NCI-H1694 treated with DMSO at 0.1 percent for 48 hours (cell line): ENCODE measurements at regions not wholly inside any gene's neighbourhood (a gene's known extent, or its start where the extent isn't known, plus 50 kb on each side); places are given as distances from the start of the nearest gene placed in this dataset.
"Not testable (repeated sequence)": the region's sequence is repeated elsewhere in the genome, so short reads cannot be mapped to it uniquely, and the experiment has no call there.

Experiments used
- DNase-seq: peaks from one replicate; lab custom pipeline; 2025; lab: John Stamatoyannopoulos, UW

DNA sequence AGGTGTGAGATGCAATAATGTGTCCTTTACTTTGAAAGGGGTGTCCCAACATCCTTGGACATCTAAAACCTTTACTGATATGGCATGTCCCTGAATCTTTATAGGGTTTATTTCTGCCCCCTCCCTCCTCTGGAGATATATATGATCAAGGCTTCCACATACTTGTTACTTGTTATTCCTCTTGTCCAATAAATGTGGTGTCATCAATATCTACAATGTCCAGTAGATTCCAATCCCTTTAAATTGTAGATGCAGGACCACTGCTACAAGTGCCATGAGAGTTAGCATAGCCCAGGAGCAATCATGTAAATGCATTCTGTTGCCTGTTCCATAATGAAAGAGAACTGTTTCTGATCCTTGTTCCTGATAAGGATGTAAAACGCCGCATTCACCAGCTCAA is 479.7 kb upstream of the MEIS1 start:
- DNase-seq = no peak

DNA sequence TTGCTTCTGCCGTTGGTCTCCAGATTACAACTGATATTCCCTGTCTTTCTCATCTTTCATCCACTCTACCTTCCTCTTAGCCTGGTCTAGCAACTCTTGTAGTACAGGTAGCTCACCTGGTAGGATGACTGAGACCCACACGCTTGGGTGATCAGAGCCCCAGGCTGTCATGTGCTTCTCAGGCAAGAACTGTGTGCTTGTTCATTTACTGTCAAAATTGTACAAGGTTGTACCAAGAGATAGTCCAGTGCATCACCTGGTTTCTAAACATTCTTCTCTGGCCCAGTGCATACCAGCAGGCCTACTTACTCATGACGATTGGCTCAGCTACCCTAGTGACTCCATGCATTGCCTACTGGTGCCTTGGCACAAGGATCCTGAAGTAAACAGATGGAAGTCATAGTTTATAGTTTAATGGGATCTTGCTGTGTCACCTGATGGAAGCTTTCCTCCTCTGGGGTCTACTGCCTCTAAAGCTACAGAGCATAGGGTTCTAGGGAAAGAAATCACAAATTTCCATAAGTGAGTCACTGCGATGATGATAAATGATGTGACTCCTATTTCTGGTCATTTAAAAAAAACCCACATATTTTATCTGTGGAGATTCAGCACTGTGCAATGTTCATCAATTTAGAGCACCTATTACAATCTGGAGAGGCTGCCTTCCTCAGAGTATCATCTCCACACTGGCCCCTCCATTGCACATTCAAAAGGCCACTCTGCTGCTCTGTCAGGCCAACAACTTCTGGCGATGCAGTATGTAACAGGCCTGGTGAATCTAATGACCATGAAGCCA is 481.8 kb upstream of the MEIS1 start:
- DNase-seq = no peak

DNA sequence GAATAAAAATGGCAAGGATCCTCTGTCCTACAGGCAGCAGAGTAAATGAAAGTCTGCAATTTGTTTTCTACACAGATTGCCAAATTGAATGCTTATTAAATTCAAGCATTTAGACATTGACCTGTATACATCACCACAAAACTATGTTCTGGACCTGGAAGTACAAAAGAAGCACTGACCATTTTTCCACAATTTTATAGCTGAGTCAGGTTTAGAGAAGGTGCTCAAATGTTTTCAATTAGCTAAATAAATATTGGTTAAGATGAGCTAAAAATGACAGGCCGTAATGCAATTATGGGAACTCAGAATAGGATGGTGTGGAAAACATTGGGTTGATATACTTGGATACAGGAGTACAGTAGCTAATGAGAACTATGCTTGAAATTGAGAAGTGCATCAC is 490.7 kb upstream of the MEIS1 start:
- no peak for DNase-seq

DNA sequence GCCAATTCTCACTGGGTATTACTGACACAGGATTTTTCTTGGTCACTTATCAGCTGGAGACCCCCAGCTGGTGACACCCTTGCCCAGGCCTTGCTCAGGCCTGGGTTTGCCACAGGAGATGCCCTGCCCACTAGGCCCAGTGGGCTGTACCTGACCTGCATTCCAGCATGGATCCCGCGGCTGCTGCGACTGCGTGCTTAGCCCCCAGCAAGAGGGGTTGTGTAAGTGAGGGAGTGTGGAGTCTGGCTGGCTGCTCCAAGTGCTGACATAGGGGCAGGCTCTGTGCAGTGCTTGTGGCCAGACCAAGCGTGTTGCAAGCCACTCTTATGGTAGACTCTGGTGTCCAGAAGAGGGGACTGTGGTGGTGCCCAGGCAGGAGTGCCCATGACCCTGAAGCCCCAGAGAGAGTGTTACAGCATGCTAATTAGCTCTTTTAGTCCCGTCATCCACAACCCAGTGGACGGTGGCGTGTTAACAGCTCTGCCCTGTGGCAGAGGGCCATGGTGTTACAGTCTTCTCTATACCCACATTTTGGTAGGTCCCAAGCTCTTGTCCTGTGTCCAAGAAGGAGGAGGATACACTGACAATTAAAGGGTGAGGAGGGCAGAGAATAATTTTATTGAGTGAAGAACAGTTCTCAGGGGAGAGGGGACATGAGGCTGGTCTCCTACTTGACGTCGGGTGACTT is 491.7 kb upstream of the MEIS1 start:
- DNase-seq = no peak

DNA sequence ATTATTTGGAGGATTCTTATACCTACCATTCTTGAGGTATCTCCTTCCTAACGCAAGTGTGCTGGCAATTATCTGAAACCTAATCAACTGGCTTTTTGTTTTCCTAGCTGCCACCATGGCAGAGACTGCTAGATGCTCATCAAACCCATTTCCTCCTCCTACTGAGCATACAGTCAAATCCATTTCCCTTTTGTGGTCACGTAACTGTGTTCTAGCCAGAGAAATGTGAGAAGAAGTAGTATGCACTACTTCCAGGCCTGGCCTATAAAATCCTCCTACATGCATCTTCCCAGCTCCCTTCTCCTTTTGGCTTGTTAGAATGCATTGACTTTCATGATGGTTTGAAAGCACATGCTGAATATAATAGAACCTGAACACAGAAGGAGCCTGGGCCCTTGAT is 494.1 kb upstream of the MEIS1 start:
- DNase-seq = no peak

DNA sequence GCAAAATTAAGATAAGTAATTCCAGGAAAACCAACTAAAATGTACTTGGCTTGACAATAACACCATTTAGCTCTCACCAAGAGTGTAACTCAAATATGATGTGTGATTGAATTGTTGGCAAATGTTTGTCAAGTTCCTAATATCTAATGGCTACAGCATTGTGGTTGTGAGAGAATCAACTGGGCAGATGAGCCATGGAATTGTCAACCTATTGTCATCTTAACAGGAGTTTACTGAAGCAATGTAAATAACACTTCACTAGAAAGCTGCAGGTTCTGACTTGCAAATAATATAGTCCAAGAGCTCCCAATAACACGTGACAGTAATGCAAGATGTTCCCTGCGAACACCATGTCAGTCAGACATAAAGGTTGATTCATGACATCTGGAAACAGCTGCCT is 495.2 kb upstream of the MEIS1 start:
- no peak for DNase-seq

DNA sequence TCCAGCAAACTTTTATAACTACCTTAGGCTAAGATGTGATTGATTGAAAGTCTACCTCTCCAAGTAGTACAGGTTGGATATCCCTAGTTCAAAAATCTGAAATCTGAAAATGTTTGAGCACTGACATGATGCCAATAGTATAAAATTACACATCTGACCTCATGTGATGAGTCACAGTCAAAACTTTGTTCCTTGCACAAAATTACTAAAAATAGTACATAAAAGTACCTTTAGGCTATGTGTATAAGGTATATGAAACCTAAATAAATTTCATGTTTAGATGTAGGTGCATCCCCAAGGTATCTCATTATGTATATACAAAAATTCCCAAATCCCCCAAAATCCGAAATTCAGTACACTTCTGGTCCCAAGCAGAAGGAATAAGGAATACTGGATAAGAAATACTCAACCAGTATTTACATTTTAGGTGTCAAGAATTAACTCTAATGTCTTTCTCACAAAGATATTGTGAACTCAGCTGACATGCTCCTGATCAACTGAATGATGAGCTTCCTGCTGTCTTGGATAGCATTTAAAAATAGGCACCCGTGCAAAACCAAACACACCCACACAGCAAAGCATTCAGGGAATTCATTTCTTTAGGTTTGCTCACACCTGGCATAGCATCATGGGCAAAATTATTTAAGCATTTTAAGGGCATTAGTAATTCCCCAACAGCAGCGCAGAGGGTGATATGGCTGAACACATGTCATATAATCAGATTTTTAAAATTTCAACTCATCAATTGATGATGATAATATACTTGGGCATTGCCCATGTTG is 497.4 kb upstream of the MEIS1 start:
- no peak for DNase-seq

DNA sequence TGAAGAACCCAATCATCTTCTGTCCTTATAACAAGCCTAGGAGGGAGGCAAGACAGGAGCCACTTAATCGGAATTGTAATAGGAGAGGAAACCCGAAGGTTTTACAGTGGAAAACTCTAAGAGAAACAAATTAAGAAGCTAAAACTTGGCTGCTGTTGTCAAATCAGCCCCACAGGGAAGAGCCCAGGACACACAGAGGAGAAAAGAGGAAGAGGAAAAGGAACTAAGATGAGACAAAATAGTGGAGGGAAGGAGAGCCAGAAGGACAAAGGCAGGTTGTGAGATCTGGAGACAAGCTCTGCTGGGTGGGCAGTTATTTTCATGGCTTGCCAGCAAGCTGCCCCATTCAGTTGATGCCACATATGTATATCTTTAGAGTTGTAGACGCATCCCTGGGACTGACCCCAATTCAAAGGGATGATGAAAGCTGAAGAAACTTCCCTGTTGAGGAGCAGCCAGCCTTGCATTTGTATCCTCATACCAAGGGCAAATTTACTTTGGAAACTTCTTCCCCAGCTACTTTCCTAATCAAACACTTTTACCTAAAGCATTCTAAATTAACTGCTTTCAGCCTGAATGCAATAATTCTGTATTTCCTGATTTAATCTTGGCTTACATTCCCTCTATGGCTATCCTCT is 499.8 kb upstream of the MEIS1 start:
- DNase-seq = no peak

DNA sequence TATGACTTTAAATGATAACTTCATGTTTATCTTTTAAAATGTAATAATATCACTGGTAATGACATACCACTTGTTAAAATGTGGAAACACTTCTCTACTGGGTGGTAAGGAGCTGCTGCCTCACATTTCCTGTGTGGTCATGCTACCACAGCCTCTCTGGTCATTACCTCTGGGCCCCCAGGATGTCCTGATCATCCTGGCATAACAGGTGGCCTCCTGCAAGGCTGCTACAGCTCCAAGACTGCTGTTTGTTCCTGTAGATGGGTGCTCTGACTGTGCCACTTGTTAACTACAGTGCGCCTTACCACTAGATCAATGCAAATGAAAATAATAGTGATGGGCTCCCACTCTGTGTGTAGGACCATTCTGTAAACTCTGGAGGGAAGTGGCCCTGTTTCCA is 500.2 kb upstream of the SPRED2 start:
- no peak for DNase-seq

DNA sequence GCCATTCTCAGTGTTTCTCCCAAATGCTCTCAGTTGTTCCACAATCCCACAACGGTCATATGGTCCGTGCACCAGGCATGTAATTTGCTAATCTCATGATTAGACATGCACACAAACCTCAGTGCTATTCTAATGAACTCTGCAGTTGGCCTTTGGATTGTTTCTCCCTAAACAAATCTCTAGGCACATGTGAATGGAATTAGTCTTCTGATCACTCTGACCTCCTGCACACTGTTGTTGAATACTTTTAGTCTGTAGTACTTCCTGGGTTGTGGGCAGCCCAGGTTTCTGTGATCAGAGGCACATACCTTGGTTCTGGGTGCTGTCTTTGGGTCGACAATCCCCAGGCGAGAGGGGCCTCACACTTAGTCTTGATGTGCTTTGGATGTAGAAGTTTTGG is 498.7 kb upstream of the SPRED2 start:
- no peak for DNase-seq

DNA sequence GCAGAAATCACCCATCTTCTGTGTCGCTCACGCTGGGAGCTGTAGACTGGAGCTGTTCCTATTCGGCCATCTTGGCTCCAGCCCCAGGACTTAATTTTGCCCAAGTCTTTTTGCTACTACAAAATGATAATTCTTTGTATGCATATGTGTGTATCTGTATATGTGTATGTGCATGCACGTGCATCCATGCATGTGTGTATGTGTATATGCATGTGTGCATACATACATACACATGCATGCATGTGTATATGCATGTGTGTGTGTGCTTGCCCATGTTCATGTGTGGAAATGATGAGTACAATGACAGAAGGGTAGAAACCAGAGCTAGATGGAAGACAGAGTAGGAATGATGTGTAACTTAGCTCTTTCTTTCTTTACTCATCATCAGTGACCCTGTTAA is 497.9 kb upstream of the SPRED2 start:
- DNase-seq = no peak

DNA sequence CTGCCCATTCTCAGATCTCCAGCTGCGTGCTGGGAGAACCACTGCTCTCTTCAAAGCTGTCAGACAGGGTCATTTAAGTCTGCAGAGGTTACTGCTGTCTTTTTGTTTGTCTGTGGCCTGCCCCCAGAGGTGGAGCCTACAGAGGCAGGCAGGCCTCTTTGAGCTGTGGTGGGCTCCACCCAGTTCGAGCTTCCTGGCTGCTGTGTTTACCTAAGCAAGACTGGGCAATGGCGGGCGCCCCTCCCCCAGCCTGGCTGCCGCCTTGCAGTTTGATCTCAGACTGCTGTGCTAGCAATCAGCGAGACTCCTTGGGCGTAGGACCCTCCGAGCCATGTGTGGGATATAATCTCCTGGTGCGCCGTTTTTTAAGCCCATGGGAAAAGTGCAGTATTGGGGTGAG is 497.3 kb upstream of the SPRED2 start:
- DNase-seq = not testable (repeated sequence)

DNA sequence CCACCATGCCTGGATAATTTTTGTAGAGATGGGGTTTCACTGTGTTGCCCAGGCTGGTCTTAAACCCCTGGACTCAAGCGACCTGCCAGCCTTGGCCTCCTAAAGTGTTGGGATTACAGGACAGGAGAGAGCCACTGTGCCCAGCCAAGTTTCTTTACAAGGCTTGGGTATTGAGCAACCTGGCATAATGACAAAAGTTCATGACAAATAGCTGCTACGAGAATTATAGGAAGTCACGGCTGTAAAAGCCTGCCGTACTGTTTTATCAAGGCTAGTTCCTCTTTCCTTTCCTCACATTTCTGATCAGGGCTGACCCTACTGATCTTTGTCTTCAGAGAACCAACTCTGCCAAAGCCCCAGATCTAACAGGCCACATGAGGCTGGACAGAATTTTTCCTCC is 490.4 kb upstream of the SPRED2 start:
- DNase-seq = no peak

DNA sequence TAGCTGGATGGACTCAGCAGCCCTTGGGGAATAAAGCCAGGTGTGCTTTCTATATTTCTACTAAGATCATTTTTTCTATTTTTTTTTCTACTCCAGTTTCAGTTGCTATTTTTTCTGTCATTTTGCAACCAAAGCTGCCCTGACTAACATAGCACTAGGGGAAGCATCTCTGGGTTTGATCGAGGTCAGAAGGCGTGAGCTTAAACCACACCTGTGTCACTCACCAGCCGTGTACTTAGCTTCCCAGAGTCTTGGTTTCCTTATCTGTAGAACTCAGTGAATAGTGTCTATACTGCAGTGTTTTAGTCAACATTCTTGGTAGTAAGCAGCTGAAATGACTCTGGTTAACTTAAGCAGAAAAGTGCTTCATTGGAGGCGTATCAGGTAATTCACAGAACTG is 489.6 kb upstream of the SPRED2 start:
- no peak for DNase-seq

DNA sequence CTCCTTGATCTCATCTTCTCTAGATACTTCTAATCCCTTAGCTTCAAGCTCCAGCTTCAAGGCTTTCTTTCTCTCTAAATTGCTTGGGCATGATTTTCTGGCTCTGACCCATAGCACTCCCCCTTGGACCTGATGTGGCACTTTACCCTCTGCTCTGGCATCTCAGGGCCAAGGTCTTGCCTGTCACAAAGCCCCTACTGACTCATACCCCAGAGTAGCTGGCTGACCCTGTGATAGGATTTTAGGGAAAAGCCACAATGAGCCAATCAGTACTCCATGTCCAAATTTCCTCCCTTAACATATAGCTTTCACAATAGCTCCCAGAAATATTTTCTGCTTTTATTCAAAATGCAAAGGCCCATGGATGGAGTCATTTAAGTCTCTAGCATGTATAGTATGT is 488.7 kb upstream of the SPRED2 start:
- DNase-seq = no peak

DNA sequence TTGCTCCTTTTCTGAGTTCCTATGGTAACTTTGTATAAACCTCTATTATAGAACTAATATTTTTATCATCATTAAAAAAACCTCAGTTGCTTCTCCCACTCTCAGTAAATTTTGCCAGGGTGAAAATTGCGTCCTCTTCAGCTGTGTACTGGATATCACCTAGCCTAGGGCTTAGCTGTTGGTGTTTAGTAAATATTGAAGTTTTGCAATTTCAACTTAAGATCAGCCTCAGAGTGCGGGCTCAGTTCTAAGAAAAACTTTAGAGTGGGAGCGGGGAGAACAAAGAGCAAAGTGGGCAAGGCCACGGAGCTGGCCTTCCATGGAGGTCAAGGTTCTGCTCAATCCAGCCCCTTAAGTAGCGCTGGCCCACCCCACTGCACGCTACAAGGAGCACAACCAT is 488.3 kb upstream of the SPRED2 start:
- no peak for DNase-seq

DNA sequence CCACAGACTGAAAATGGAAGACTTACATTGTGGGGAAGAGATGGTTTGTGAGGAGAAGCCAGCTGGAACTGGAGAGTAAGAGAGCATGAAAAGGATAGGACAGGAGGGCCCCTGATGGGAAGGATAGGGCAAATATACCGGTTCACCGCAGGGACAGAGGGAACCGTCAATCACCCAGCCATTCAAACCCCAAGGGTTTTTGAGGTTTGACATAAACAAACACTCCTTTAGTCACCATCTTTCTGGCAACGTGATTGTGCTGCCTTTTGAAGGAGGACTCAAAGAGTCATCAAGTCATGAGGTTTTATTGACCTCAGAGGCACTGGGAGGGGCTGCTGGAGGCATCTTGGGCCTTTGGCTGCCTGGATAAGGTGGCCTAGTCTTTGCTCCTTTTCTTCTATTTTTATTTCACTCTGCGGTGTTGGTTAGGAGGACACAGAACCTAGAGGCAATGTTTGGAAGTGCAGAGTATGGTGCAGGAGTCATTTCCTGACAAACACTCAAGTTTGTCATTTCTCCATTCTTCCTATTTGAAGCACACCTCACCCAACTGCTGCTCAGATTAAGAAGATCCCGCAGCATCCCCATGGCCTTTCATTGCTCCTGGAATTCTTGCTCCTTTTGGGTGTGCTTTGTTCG is 487.3 kb upstream of the SPRED2 start:
- DNase-seq = no peak

DNA sequence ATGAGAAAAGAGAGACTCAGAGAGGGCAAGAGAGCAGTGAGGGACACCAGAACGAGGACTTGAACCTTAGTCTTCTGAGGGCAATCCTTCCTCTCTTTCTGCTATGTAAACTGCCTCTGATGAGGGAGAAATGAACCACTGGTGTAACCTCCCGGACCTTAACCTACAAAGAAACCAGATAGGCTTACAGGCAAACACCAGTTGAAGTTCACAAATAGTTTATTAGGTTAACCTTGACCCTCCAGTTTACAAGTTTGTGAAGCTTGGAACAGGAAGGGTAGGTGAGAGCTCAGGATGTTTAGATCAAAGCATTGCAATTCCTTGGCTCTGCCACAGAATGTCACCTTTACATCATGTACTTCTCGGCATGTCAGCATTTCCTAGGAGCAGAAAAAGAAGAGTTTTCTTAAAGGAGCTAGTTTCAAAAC is 486.4 kb upstream of the SPRED2 start:
- DNase-seq = no peak

DNA sequence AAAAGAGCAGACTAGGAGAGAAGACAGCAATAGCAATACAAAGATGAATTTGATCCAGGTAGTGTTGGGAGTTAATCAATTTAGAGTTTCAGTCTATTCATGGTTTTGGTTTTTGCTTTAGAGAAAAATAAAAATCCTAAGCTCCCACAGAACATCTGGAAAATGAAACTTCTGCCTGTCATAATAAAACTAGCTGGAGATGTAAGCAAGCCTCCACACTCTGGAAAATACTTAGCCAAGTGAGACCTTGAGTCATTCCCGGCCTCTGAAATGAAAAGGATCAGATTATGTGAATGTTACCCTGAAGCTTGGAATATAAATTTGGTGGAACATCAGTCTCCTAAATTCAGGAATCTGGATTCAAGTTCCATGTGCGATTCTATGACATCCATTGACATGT is 485.6 kb upstream of the SPRED2 start:
- DNase-seq = no peak

DNA sequence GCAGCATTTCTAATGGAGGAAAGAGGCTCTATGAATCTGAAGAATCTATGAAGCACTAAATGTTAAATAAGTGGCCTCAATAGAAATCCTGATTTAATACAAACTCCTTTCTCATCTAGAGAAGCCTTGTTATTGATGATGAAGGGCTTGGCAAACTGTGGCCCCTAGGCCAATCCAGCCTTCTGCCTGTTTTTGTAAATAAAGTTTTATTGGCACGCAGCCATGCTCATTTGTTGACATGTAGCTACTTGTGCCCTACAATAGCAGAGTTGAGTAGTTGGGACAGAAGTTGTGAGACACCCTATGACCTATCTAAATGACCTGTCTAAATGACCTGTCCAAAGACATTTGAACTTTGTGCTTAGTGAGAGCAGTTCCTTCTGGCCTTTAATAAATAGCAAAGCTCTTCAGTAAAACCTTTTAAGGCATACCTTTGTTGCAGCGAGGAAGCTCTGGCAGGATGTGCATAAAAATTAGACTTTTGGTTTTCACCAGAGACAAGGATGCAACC is 484.4 kb upstream of the SPRED2 start:
- DNase-seq = no peak

DNA sequence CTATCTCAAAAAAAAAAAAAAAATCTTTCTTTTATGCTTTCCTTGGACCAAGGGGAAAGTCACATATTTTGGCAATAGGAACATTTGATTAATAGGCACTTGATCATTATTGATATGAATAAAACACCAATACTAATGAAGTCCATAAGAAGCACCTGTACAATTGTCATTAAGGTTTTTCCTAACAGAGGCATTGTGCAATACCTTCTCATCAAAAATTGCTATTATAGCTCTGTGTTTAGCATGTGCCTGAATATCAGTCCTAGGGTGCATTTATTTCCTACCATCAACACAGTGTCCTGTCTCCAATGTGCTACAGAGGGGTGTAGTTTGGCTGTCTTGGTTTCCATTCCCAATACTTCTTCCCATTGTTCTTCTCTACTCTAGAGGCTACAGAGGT is 483.8 kb upstream of the SPRED2 start:
- DNase-seq = no peak

DNA sequence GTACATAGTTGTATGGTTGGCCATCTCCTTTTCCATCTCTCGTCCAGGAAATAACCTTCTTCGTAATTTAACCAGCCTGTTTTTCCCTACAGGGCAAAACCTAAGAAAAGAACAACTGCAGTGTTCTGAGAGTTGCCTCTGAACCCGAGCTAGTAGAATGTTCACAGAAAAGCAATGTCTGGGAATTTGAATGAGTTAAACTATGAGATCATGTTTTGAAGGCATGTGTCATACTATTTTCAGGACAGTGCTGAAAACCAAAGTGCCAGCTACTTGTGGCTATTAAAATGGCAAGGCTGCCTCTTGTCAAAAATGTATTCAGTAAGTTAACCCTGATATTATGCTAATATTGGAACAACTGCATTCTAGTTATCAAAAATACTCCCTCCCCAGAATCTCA is 482.9 kb upstream of the SPRED2 start:
- no peak for DNase-seq
